Common myeloid progenitor, CD34-positive (primary cell): ENCODE measurements at regions not wholly inside any gene's neighbourhood (a gene's known extent, or its start where the extent isn't known, plus 50 kb on each side); places are given as distances from the start of the nearest gene placed in this dataset.

Experiments
- CTCF ChIA-PET: fragments of 350-600 bp; sonication (Branson Sonifier 250); formaldehyde crosslinking; loops from one replicate; lab custom pipeline; 2021; ENCODE audit warnings: antibody characterized with exemption; lab: Charles Lee
- POLR2A ChIA-PET: fragments of 350-600 bp; sonication (Branson Sonifier 250); formaldehyde crosslinking; loops from one replicate; lab custom pipeline; 2021; ENCODE audit warnings: antibody characterized with exemption; lab: Charles Lee
- DNase-seq, 3 donors: peaks; one replicate each; pipeline versions ENCODE4 v3.0.0 to v3.0.0-alpha.2; 2013
- H3K27ac ChIP-seq, 2 experiments: 1 replicate in 1 of 2; 2 replicates in 1 of 2; pipeline ENCODE4 v1.7.0; 2013; ENCODE audit warnings: inconsistent platforms in 2 of 2, low read length in 2 of 2, mild to moderate bottlenecking in 2 of 2, low read depth in 1 of 2, moderate library complexity in 1 of 2; ENCODE audit not compliant: severe bottlenecking in 2 of 2, insufficient read depth in 1 of 2, poor library complexity in 1 of 2
- H3K27me3 ChIP-seq, 5 experiments: replicated peaks in 2 of 5; 1 replicate in 3 of 5; 2 replicates in 2 of 5; pipeline versions ENCODE4 v1.6.1 to v1.7.0; 2013; ENCODE audit warnings: low read length in 4 of 5, mild to moderate bottlenecking in 2 of 5, moderate library complexity in 2 of 5, inconsistent platforms in 1 of 5; ENCODE audit not compliant: insufficient read depth in 5 of 5, control insufficient read depth in 4 of 5
- H3K36me3 ChIP-seq, 4 experiments: 1 replicate in 2 of 4; 2 replicates in 2 of 4; pipeline versions ENCODE4 v1.6.1 to v1.7.0; 2013; ENCODE audit warnings: low read length in 3 of 4, control low read depth in 1 of 4, mild to moderate bottlenecking in 1 of 4; ENCODE audit not compliant: control insufficient read depth in 4 of 4, insufficient read depth in 4 of 4
- H3K4me1 ChIP-seq, 4 experiments: 1 replicate in 3 of 4; 2 replicates in 1 of 4; pipeline versions ENCODE4 v1.6.1 to v1.7.1; 2013; ENCODE audit warnings: low read length in 3 of 4, mild to moderate bottlenecking in 3 of 4, control low read depth in 1 of 4, inconsistent platforms in 1 of 4, moderate library complexity in 1 of 4; ENCODE audit not compliant: control insufficient read depth in 4 of 4, insufficient read depth in 4 of 4; ENCODE audit errors: control extremely low read depth in 1 of 4
- H3K4me3 ChIP-seq, 7 experiments: 1 replicate in 4 of 7; 2 replicates in 3 of 7; pipeline versions ENCODE4 v1.5.1 to v1.7.0; 2013; ENCODE audit warnings: mild to moderate bottlenecking in 7 of 7, low read length in 6 of 7, moderate library complexity in 6 of 7, inconsistent platforms in 2 of 7, low read depth in 2 of 7, control low read depth in 1 of 7; ENCODE audit not compliant: insufficient read depth in 4 of 7, control insufficient read depth in 1 of 7; ENCODE audit errors: extremely low read depth in 1 of 7
- H3K9me3 ChIP-seq, 5 experiments: 1 replicate in 4 of 5; 2 replicates in 1 of 5; pipeline versions ENCODE4 v1.6.1 to v1.7.1; 2013; ENCODE audit warnings: low read length in 4 of 5, mild to moderate bottlenecking in 2 of 5, inconsistent platforms in 1 of 5, low read depth in 1 of 5, moderate library complexity in 1 of 5; ENCODE audit not compliant: control insufficient read depth in 4 of 5, insufficient read depth in 2 of 5; ENCODE audit errors: control extremely low read depth in 1 of 5
- WGBS: methylation state at CpG from one replicate; pipeline ENCODE4 v1.1.5; 2013; ENCODE audit not compliant: insufficient coverage; 5-methylcytosine and 5-hydroxymethylcytosine counted together

GRCh38 chr6:168834042-168834587, 393.1 kb downstream of the SMOC2 start:
- no peaks in the 10 kb centered on the region for H3K36me3 ChIP-seq
- no peak overlapping the region for H3K4me3 ChIP-seq
- ChIA-PET CTCF (no interaction called here), POLR2A (no interaction called here)
- H3K27ac ChIP-seq = no peak overlapping the region
- no peaks in the 10 kb centered on the region for H3K4me1 ChIP-seq
- DNase-seq = no peak
- 87% methylated on average over 3 of the region's 11 CpGs for WGBS
- peaks cover 0 to 3% (median 0%) of the 10 kb centered on the region in 5 experiments for H3K9me3 ChIP-seq
- peaks cover 0 to 9% (median 0%) of the 10 kb centered on the region in 5 experiments for H3K27me3 ChIP-seq

DNA sequence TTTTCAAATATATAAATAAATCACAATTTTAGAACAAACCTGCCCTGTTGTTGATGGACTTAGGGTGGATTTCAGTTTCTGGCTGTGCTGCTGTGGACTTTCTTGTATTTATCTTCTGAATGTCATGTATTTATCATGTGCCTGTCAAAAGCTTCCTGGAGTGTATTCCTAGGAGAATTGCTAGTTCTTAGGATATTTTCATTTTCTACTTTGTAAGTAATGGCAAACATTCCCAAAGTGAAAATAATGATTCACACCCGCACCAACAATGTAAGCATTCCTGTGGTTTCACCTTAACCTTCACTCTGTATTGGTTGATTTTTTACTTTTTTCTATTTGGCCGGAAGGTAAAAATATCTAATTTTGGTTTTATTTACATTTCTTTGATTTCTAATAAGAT, 387.8 kb downstream of the SMOC2 start:
- CTCF ChIA-PET = no interaction called here
- no peak for DNase-seq
- no CpG with 5 or more reads among the region's 2 CpGs for WGBS
- Histone ChIP-seq H3K4me1 (no peaks in the 10 kb centered on the region), H3K27me3 (no peaks in the 10 kb centered on the region), H3K27ac (no peak overlapping the region), H3K36me3 (no peaks in the 10 kb centered on the region), H3K9me3 (peaks cover 0 to 3% (median 0%) of the 10 kb centered on the region in 5 experiments), H3K4me3 (no peak overlapping the region)
- POLR2A ChIA-PET = no interaction called here

- ChIA-PET CTCF (no interaction called here), POLR2A (no interaction called here)
- no peak for DNase-seq
- no peak overlapping the region for H3K27ac ChIP-seq
- H3K4me3 ChIP-seq = no peak overlapping the region
- peaks cover 0 to 5% (median 0%) of the 10 kb centered on the region in 5 experiments for H3K9me3 ChIP-seq
- no peaks in the 10 kb centered on the region for H3K27me3 ChIP-seq
- WGBS = no CpG with 5 or more reads among the region's 3 CpGs
- H3K36me3 ChIP-seq = no peaks in the 10 kb centered on the region
- H3K4me1 ChIP-seq = no peaks in the 10 kb centered on the region
Observed at GRCh38 chr6:168828035-168828434, 387.1 kb downstream of the SMOC2 start.

- no peak for DNase-seq
- WGBS = 100% methylated on average over 2 of the region's 4 CpGs
- H3K4me1 ChIP-seq = no peaks in the 10 kb centered on the region
- ChIA-PET CTCF (no interaction called here), POLR2A (no interaction called here)
- no peak overlapping the region for H3K27ac ChIP-seq
- H3K9me3 ChIP-seq = peaks cover 0 to 4% (median 0%) of the 10 kb centered on the region in 5 experiments
- no peaks in the 10 kb centered on the region for H3K27me3 ChIP-seq
- no peaks in the 10 kb centered on the region for H3K36me3 ChIP-seq
- no peak overlapping the region for H3K4me3 ChIP-seq
Observed at GRCh38 chr6:168827586-168827871, 386.5 kb downstream of the SMOC2 start.

- no peaks in the 10 kb centered on the region for H3K27me3 ChIP-seq
- H3K4me3 ChIP-seq = no peak overlapping the region
- no peaks in the 10 kb centered on the region for H3K36me3 ChIP-seq
- peaks cover 0 to 4% (median 0%) of the 10 kb centered on the region in 5 experiments for H3K9me3 ChIP-seq
- no peaks in the 10 kb centered on the region for H3K4me1 ChIP-seq
- ChIA-PET CTCF (no interaction called here), POLR2A (no interaction called here)
- DNase-seq = no peak
- no peak overlapping the region for H3K27ac ChIP-seq
- WGBS = 87% methylated on average over 12 of the region's 19 CpGs
Observed at GRCh38 chr6:168826726-168827585, 386.0 kb downstream of the SMOC2 start.

DNA sequence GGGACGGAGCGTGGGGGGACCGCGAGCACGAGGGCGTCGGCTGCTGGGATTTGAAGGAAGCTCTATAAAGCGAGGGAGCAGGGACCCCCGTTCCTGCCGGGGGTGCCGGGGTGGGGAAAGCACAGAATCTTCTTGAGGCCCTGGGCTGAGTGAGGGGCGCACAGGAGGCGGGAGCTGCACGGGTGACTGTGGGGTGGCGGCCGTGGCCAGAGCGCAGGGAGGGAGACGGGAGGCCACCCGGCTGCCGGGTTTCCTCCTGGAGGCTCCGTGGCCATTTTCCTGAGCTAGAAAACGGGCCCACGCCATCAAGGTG, 385.1 kb downstream of the SMOC2 start:
- H3K4me1 ChIP-seq = no peaks in the 10 kb centered on the region
- no peaks in the 10 kb centered on the region for H3K36me3 ChIP-seq
- no peak overlapping the region for H3K27ac ChIP-seq
- H3K4me3 ChIP-seq = no peak overlapping the region
- DNase-seq = no peak
- H3K9me3 ChIP-seq = peaks cover 0 to 4% (median 0%) of the 10 kb centered on the region in 5 experiments
- 97% methylated on average over 23 of the region's 23 CpGs for WGBS
- H3K27me3 ChIP-seq = no peaks in the 10 kb centered on the region
- CTCF ChIA-PET = no interaction called here
- POLR2A ChIA-PET = no interaction called here

GRCh38 chr6:168825226-168826077, 384.5 kb downstream of the SMOC2 start:
- no peak overlapping the region for H3K27ac ChIP-seq
- H3K4me1 ChIP-seq = no peaks in the 10 kb centered on the region
- WGBS = 96% methylated on average over 43 of the region's 68 CpGs
- CTCF ChIA-PET = no interaction called here
- POLR2A ChIA-PET = no interaction called here
- peaks cover 0 to 4% (median 0%) of the 10 kb centered on the region in 5 experiments for H3K9me3 ChIP-seq
- H3K36me3 ChIP-seq = no peaks in the 10 kb centered on the region
- H3K27me3 ChIP-seq = no peaks in the 10 kb centered on the region
- H3K4me3 ChIP-seq = no peak overlapping the region
- no peak for DNase-seq
